GM21619 (cell line): ENCODE measurements at regions not wholly inside any gene's neighbourhood (a gene's known extent, or its start where the extent isn't known, plus 50 kb on each side); places are given as distances from the start of the nearest gene placed in this dataset.

Experiments
- ATAC-seq: cut with Tn5 transposase; IDR thresholded peaks from one replicate; pipeline ENCODE4 v1.9.1; 2021; ENCODE audit not compliant: unreplicated experiment

GRCh38 chr4:171639540-171639939, 173.7 kb upstream of the GALNTL6 start:
- peak; percentile 91 for ATAC-seq

DNA sequence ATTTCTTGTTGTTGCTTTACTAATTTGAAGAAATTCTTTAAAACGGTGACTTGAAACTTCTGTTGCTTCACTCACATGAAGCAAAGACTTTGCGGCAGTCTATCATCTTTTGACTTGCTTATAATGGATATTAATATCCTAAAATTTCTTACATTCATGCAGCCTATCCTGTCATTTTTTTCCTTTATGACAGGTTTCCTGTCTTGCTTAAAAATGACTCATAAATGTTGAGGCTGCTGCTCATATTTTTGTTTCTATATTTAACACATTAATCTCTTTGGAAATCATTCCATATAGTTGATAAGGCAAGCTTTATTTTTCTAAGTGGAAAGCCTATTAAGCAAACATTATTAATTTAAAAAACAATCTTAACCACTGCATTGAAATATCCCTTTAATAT, 176.6 kb upstream of the GALNTL6 start:
- ATAC-seq: no peak

- ATAC-seq: no peak
Observed at GRCh38 chr4:171629737-171630136, 183.5 kb upstream of the GALNTL6 start.

GRCh38 chr4:171629182-171629581, 184.0 kb upstream of the GALNTL6 start:
- ATAC-seq: peak; percentile 91

DNA sequence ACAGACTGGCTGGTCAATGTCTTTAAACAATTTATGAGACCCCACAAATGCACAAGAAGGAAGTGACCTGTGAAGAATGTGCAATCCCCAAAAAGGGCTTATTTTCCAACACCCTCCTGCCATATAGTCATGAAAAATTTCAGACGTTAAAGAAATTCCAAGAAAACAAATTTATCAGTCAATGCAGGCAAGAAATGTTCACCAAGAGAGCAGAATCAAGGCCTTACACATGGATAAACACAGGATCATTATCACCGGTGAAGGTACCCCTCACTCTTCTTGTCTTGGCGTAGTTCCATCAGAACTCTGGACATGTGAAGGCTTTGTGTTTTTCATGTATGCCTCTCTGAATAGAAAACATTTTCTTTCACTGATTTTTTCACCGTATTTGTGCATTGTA, 186.7 kb upstream of the GALNTL6 start:
- no peak for ATAC-seq

DNA sequence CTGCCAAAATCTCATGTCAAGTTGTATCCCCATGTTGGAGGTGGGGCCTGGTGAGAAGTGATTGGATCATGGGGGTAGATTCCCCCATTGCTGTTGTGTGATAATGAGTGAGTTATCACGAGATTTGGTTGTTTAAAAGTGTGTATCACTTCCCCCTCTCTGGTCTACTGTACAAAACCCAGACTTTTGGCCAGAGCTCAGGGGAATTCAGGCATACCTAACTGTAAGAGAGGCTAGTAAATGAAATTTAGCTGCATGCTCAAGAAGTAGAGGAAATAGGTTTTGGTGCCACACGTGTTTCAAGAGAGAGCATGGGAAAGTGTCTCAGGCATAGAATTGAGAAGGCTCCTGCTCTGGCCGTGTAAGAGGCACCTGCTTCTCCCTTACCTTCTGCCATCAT, 190.5 kb upstream of the GALNTL6 start:
- ATAC-seq: no peak

DNA sequence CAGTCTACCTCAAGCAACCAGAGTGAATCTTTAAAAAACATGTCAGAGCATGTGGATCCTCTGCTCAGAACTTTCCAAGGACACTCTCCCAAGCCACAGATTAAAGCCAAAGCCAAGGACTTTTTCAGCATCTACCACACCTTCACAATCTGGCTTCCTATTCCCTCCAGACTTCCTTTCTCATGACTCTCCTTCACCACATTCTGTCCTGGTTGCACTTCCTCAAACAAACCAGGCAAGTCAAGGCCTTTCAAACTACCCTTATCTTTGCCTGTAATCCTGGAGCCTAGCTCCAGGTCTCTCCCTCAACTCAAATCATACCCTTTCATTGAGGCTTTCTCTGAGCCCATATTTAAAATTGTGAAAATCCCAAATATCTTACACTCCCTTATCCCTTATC, 191.6 kb upstream of the GALNTL6 start:
- no peak for ATAC-seq

DNA sequence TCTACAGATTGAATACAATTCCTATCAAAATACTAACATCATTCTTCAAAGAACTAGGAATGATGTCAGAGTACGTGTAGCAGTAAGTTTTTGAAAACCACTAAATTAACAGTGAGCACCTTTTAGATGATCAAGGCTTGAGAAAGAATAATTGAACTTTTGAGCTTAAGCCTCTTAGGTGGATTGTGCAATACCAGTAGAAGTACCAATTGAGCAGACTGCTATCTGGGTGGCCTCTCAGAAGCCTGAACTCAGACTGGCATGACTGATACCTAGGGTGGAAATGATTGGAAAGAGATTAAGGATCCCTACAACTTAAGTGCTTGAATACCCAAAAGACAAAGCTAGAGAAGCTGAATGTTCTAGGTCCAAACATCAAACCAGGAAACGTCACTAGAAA, 200.3 kb upstream of the GALNTL6 start:
- no peak for ATAC-seq

DNA sequence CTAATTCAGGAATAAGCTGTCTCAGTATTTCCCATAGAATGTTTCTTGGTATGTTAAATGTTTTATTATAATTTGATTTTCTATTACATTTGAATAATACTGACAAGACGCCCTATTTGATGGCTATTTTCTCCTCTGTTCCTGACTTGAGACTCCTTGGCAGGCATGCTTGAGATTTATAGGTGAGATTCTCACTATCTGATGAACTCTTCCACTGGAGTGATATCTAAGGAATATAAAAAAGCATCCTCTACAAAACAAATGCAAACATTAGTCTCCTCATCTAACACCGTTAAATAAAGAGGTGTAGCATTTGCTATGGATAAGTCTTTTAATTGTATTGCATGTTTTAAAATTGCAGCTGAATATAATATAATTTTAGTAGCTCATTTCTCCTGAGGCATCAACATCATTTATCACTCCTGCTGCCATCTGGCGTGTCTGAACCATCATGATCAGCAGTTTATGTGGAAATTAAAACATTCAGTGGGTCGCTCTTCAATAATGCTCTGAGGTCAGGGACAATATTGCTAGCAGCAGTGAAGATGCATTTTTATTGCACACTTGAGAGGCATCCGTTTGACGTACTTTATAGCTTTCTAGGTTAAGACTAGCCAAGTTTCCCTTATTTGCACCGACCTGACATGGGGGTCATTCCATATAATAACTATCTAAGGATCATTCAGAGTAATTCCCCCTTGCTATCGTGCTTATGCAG, 210.4 kb upstream of the GALNTL6 start:
- no peak for ATAC-seq

- ATAC-seq: no peak
Observed at GRCh38 chr4:171601091-171601490, 212.1 kb upstream of the GALNTL6 start.

- no peak for ATAC-seq
Observed at GRCh38 chr4:171599628-171600027, 213.6 kb upstream of the GALNTL6 start.

DNA sequence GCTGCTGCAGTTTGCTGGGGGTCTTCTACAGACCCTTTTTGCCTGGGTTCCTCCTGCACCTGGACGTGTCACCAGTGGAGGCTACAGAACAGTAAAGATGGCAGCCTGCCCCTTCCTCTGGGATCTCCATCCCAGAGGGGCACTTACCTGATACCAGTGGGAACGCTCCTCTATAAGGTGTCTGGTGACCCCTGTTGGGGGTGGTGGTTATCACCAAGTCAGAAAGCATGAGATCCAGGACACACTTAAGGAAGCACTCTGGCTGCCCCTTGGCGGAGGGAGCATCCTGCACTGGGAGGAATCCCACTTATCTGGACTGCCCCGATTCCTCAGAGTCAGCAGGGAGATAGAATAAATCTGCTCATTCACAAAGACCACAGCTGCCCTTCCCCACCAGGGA, 218.9 kb upstream of the GALNTL6 start:
- no peak for ATAC-seq

GRCh38 chr4:171590716-171591115, 222.5 kb upstream of the GALNTL6 start:
- no peak for ATAC-seq

DNA sequence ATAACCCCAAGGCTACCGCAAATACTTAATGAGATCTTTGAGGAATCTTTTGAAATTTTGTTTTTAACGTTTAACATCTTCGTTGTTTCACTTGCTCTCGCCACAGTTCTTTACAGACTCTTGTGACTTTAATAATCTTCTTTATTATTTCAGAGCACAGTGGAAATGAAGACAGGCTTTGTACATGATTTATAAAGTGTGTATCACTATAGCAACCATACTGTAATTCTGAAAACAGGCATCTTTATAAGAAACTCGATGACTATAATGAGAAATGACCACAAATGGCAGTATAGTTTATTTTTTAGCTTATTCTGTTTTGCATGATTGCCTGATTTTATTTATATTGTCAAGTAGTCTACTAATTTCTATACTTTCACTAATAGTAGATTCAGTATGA, 224.4 kb upstream of the GALNTL6 start:
- no peak for ATAC-seq

- ATAC-seq: no peak
Observed at GRCh38 chr4:171588051-171588545, 225.1 kb upstream of the GALNTL6 start.

- ATAC-seq: no peak
Observed at GRCh38 chr4:171583790-171584189, 229.4 kb upstream of the GALNTL6 start.

- no peak for ATAC-seq
Observed at GRCh38 chr4:171582961-171583581, 230.1 kb upstream of the GALNTL6 start.

- no peak for ATAC-seq
Observed at GRCh38 chr4:171573181-171573580, 240.0 kb upstream of the GALNTL6 start.

- ATAC-seq: peak; percentile 67
Observed at GRCh38 chr4:171565130-171565788, 247.9 kb upstream of the GALNTL6 start.

- ATAC-seq: peak; percentile 57
Observed at GRCh38 chr4:171561419-171561818, 251.8 kb upstream of the GALNTL6 start.

- ATAC-seq: no peak
Observed at GRCh38 chr4:171553961-171554360, 259.2 kb upstream of the GALNTL6 start.

GRCh38 chr4:171542640-171543039, 270.6 kb upstream of the GALNTL6 start:
- ATAC-seq: no peak
